HCT116 (cell line): ENCODE measurements at regions not wholly inside any gene's neighbourhood (a gene's known extent, or its start where the extent isn't known, plus 50 kb on each side); places are given as distances from the start of the nearest gene placed in this dataset.

ENCODE experiments used
- ATAC-seq: fragments of 200-7000 bp; cut with Tn5 transposase; 2 replicates; pipeline ENCODE4 v1.9.1; 2020; ENCODE audit warnings: mild to moderate bottlenecking, moderate library complexity
- BruUV-seq: library from RNA; stranded (reverse); fragments of 400-500 nt; replicated peaks from 2 replicates; lab custom pipeline; 2021; lab: Mats Ljungman, UMichigan
- CTCF ChIA-PET: fragments of 300-600 bp; sonication (Branson Sonifier 250); formaldehyde crosslinking; loops from one replicate; lab custom pipeline; 2021; ENCODE audit warnings: antibody characterized with exemption; lab: Charles Lee
- POLR2A ChIA-PET: fragments of 300-600, 350-600 bp; sonication (Branson Sonifier 250); formaldehyde crosslinking; loops from one replicate; lab custom pipeline; 2021; ENCODE audit warnings: antibody characterized with exemption; lab: Charles Lee
- RAD21 ChIA-PET, 2 experiments: fragments of 300-600 bp; sonication (Branson Sonifier 250); formaldehyde crosslinking; loops; one replicate each; lab custom pipeline; 2023; ENCODE audit warnings: low total read pairs in 2 of 2; ENCODE audit not compliant: uncharacterized antibody in 2 of 2, unreplicated experiment in 2 of 2, low non-redundant PET in 1 of 2; lab: Charles Lee
- DNase-seq: peaks from one replicate; pipeline ENCODE4 v3.0.0-alpha.2; 2010; ENCODE audit warnings: low read depth, low spot score
- H2AFZ ChIP-seq: fragments of 200-600 bp; shearing (Covaris generic), sonication (generic); 2 replicates; pipeline ENCODE4 v1.6.1; 2017; ENCODE audit warnings: low read depth, mixed run types, mixed read lengths, antibody characterized with exemption, low read length; ENCODE audit not compliant: poor library complexity, severe bottlenecking
- H3K27ac ChIP-seq: 2 replicates; pipeline ENCODE4 v1.5.1; 2012; ENCODE audit warnings: low read depth, low read length
- H3K27me3 ChIP-seq: fragments of 200-600 bp; sonication (generic); 2 replicates; pipeline ENCODE4 v1.6.1; 2016; ENCODE audit warnings: mixed run types, low read length, mixed read lengths; ENCODE audit not compliant: insufficient read depth
- H3K36me3 ChIP-seq, 2 experiments: fragments of 200-500 bp in 1 of 2; fragments of 200-600 bp in 1 of 2; sonication (Bioruptor generic) in 1 of 2; sonication (generic) in 1 of 2; 2 replicates each; pipeline versions ENCODE4 v1.5.1 to v1.6.1; 2014 to 2016; ENCODE audit warnings: low read length in 2 of 2, inconsistent platforms in 1 of 2, mixed read lengths in 1 of 2, mixed run types in 1 of 2; ENCODE audit not compliant: insufficient read depth in 2 of 2, control insufficient read depth in 1 of 2
- H3K4me1 ChIP-seq, 2 experiments: fragments of 200-600 bp in 1 of 2; sonication (generic) in 1 of 2; 2 replicates each; pipeline versions ENCODE4 v1.5.1 to v1.6.1; 2012 to 2017; ENCODE audit warnings: low read length in 2 of 2, inconsistent platforms in 1 of 2, mild to moderate bottlenecking in 1 of 2, mixed read lengths in 1 of 2, mixed run types in 1 of 2, moderate library complexity in 1 of 2; ENCODE audit not compliant: insufficient read depth in 2 of 2, control insufficient read depth in 1 of 2
- H3K4me2 ChIP-seq: fragments of 200-600 bp; sonication (generic); 2 replicates; pipeline ENCODE4 v1.6.1; 2017; ENCODE audit warnings: mixed run types, low read length, mixed read lengths
- H3K4me3 ChIP-seq, 2 experiments: fragments of 200-600 bp in 1 of 2; sonication (generic) in 1 of 2; replicated peaks in 1 of 2; 2 replicates each; pipeline ENCODE4 v1.5.1; 2011 to 2016; ENCODE audit warnings: low read length in 2 of 2, control low read depth in 1 of 2, low read depth in 1 of 2, mild to moderate bottlenecking in 1 of 2, mixed read lengths in 1 of 2, mixed run types in 1 of 2
- H3K79me2 ChIP-seq: fragments of 200-600 bp; sonication (generic); 2 replicates; pipeline ENCODE4 v1.6.1; 2017; ENCODE audit warnings: mild to moderate bottlenecking, mixed run types, low read length, moderate library complexity, mixed read lengths; ENCODE audit not compliant: insufficient read depth
- H3K9ac ChIP-seq: fragments of 200-600 bp; sonication (generic); 2 replicates; pipeline ENCODE4 v1.6.1; 2016; ENCODE audit warnings: low read length, mixed read lengths
- H3K9me2 ChIP-seq: fragments of 200-600 bp; sonication (generic), shearing (Covaris generic); 2 replicates; pipeline ENCODE4 v1.6.1; 2017; ENCODE audit warnings: mixed run types, mild to moderate bottlenecking, moderate library complexity; ENCODE audit not compliant: insufficient read depth
- H3K9me3 ChIP-seq, 2 experiments: fragments of 200-500 bp in 1 of 2; fragments of 200-600 bp in 1 of 2; sonication (Bioruptor generic) in 1 of 2; sonication (generic) in 1 of 2; 2 replicates each; pipeline ENCODE4 v1.6.1; 2014 to 2017; ENCODE audit warnings: low read length in 2 of 2, mixed read lengths in 2 of 2, inconsistent platforms in 1 of 2, low read depth in 1 of 2, mild to moderate bottlenecking in 1 of 2, mixed run types in 1 of 2, moderate library complexity in 1 of 2; ENCODE audit not compliant: control insufficient read depth in 1 of 2, insufficient read depth in 1 of 2
- H4K20me1 ChIP-seq: fragments of 200-600 bp; sonication (generic), shearing (Covaris generic); 2 replicates; pipeline ENCODE4 v1.6.1; 2017; ENCODE audit warnings: mixed run types, mild to moderate bottlenecking, moderate library complexity; ENCODE audit not compliant: insufficient read depth
- CBX3 ChIP-seq: IDR thresholded peaks from 2 replicates; pipeline ENCODE4 v1.6.1; 2012; ENCODE audit warnings: low read depth
- EGR1 ChIP-seq: IDR thresholded peaks from 2 replicates; pipeline ENCODE4 v1.6.1; 2012; ENCODE audit warnings: low read depth
- FOSL1 ChIP-seq: IDR thresholded peaks from 2 replicates; pipeline ENCODE4 v1.6.1; 2012; ENCODE audit warnings: low read depth
- POLR2AphosphoS5 ChIP-seq: IDR thresholded peaks from 2 replicates; pipeline ENCODE4 v1.6.1; 2011; ENCODE audit warnings: mild to moderate bottlenecking, low read depth, low read length, moderate library complexity
- REST ChIP-seq: IDR thresholded peaks from 2 replicates; pipeline ENCODE4 v1.6.1; 2012; ENCODE audit warnings: low read depth
- SIN3A ChIP-seq: IDR thresholded peaks from 2 replicates; pipeline ENCODE4 v1.6.1; 2012; ENCODE audit warnings: low read depth
- SP1 ChIP-seq: IDR thresholded peaks from 2 replicates; pipeline ENCODE4 v1.6.1; 2012; ENCODE audit warnings: low read depth
- SRF ChIP-seq: IDR thresholded peaks from 2 replicates; pipeline ENCODE4 v1.6.1; 2012; ENCODE audit warnings: low read depth
- TCF7L2 ChIP-seq: IDR thresholded peaks from 2 replicates; pipeline ENCODE4 v1.7.0; 2011; ENCODE audit warnings: borderline replicate concordance, inconsistent platforms; ENCODE audit not compliant: insufficient read depth, insufficient read length; ENCODE audit errors: extremely low read depth
- YY1 ChIP-seq: IDR thresholded peaks from 2 replicates; pipeline ENCODE4 v1.6.1; 2011; ENCODE audit warnings: low read length, low read depth, moderate library complexity, mild to moderate bottlenecking; ENCODE audit not compliant: insufficient replicate concordance; ENCODE audit errors: extremely low read depth
- ZBTB33 ChIP-seq: IDR thresholded peaks from 2 replicates; pipeline ENCODE4 v1.6.1; 2011; ENCODE audit warnings: mild to moderate bottlenecking, low read length, moderate library complexity; ENCODE audit not compliant: insufficient replicate concordance; ENCODE audit errors: extremely low read depth
- ZFX ChIP-seq: fragments of 450-650 bp; IDR thresholded peaks from 2 replicates; pipeline ENCODE4 v1.6.1; 2017
- intact Hi-C: fragments of 100-400 bp; cut with micrococcal nuclease; formaldehyde crosslinking; loops from 2 replicates; pipeline ENCODE4 v1.10.0; 2022

GRCh38 chr12:116354950-116355783, 77.7 kb upstream of the MED13L start:
- no peak overlapping the region for H3K4me2 ChIP-seq
- no peaks in the 10 kb centered on the region for H4K20me1 ChIP-seq
- H3K9me3 ChIP-seq, result no peaks in the 10 kb centered on the region
- intact Hi-C loops, result no loop called here
- H3K27ac ChIP-seq, result no peak overlapping the region
- H3K79me2 ChIP-seq, result no peaks in the 10 kb centered on the region
- DNase-seq (no peak), ATAC-seq (no peak)
- H3K9ac ChIP-seq, result no peak overlapping the region
- CTCF ChIA-PET, result no interaction called here
- no peaks in the 10 kb centered on the region for H3K9me2 ChIP-seq
- TF ChIP-seq CBX3 (no peak), EGR1 (no peak), SRF (no peak), YY1 (no peak), SIN3A (no peak)
- no peak overlapping the region for H2AFZ ChIP-seq
- BruUV-seq, result no TSS peak
- no peaks in the 10 kb centered on the region for H3K36me3 ChIP-seq
- H3K27me3 ChIP-seq, result no peaks in the 10 kb centered on the region
- POLR2A ChIA-PET, result no interaction called here
- H3K4me1 ChIP-seq, result peaks cover 11 to 14% of the 10 kb centered on the region in 2 experiments; a peak in 3 of 4 replicates
- RAD21 ChIA-PET, result no interaction called here
- H3K4me3 ChIP-seq, result no peak overlapping the region

- H3K4me2 ChIP-seq, result peak overlapping the region; percentile 59
- peaks cover 11 to 14% of the 10 kb centered on the region in 2 experiments; a peak in 3 of 4 replicates for H3K4me1 ChIP-seq
- peak overlapping the region; percentile 88 for H2AFZ ChIP-seq
- H3K79me2 ChIP-seq, result no peaks in the 10 kb centered on the region
- no peak overlapping the region for H3K4me3 ChIP-seq
- intact Hi-C loops, result no loop called here
- DNase-seq (no peak), ATAC-seq (no peak)
- no peaks in the 10 kb centered on the region for H3K36me3 ChIP-seq
- CTCF ChIA-PET, result no interaction called here
- no peaks in the 10 kb centered on the region for H3K9me2 ChIP-seq
- no peaks in the 10 kb centered on the region for H3K27me3 ChIP-seq
- H3K27ac ChIP-seq, result no peak overlapping the region
- TF ChIP-seq FOSL1 (no peak), SP1 (no peak), ZFX (no peak), REST (no peak), TCF7L2 (no peak), SIN3A (no peak), POLR2AphosphoS5 (no peak), ZBTB33 (no peak)
- H4K20me1 ChIP-seq, result no peaks in the 10 kb centered on the region
- H3K9me3 ChIP-seq, result no peaks in the 10 kb centered on the region
- POLR2A ChIA-PET, result no interaction called here
- H3K9ac ChIP-seq, result peak overlapping the region; percentile 36
- RAD21 ChIA-PET, result no interaction called here
- BruUV-seq, result no TSS peak
Observed at GRCh38 chr12:116358536-116358892, 81.0 kb upstream of the MED13L start.
